B cell (primary cell): ENCODE measurements at regions not wholly inside any gene's neighbourhood (a gene's known extent, or its start where the extent isn't known, plus 50 kb on each side); places are given as distances from the start of the nearest gene placed in this dataset.

Source experiments
- EZH2 ChIP-seq: IDR thresholded peaks from 2 replicates; pipeline ENCODE4 v1.6.1; 2012; ENCODE audit warnings: borderline replicate concordance, low read depth, mild to moderate bottlenecking, moderate library complexity, low read length; ENCODE audit not compliant: insufficient read depth, poor library complexity, severe bottlenecking
- TF ChIP-seq, protein P1 (sequence below): fragments of 200-600 bp; IDR thresholded peaks from one replicate; pipeline ENCODE4 v1.8.0; 2022; ENCODE audit warnings: antibody characterized with exemption, mild to moderate bottlenecking

DNA sequence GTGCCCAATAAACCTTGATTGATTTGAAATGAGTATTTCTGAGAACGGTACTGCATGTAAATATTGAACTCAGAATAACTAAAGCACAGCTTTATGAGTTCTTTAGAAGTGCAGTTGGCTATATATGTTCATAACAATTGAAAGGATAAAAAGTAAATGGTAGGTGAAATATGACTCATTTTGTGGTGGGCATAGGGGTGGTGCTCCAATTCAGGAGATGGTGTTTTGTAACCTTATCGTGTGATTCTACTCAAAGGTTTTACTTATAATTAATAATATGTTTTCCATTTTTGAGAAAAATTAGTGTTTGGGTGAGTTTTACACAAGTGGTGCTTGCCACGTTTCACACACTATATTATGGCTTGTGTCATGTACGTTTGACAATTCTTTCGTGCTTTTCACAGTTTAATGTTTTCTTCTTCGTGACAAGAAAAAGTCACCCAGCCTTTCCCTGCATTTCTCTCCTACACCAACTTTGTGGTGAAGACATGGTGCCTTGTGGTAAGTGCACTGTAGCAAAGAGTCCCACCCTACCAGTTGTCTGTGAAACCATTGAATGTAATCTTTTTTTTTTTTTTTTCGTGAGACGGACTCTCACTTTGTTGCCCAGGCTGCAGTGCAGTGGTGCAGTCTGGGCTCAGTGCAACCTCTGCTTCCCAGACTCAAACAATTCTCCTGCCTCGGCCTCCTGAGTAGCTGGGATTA lies 492.5 kb upstream of the SGCD start:
- TF ChIP-seq, protein P1, sequence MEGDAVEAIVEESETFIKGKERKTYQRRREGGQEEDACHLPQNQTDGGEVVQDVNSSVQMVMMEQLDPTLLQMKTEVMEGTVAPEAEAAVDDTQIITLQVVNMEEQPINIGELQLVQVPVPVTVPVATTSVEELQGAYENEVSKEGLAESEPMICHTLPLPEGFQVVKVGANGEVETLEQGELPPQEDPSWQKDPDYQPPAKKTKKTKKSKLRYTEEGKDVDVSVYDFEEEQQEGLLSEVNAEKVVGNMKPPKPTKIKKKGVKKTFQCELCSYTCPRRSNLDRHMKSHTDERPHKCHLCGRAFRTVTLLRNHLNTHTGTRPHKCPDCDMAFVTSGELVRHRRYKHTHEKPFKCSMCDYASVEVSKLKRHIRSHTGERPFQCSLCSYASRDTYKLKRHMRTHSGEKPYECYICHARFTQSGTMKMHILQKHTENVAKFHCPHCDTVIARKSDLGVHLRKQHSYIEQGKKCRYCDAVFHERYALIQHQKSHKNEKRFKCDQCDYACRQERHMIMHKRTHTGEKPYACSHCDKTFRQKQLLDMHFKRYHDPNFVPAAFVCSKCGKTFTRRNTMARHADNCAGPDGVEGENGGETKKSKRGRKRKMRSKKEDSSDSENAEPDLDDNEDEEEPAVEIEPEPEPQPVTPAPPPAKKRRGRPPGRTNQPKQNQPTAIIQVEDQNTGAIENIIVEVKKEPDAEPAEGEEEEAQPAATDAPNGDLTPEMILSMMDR: no peak
- no peak for TF ChIP-seq EZH2
